NCI-H1417 (cell line): ENCODE measurements at regions not wholly inside any gene's neighbourhood (a gene's known extent, or its start where the extent isn't known, plus 50 kb on each side); places are given as distances from the start of the nearest gene placed in this dataset.

Experiments used
- DNase-seq, 3 experiments: peaks; one replicate each; lab custom pipeline; 2025; lab: John Stamatoyannopoulos, UW

GRCh38 chr2:118322406-118322805 is 234.1 kb downstream of the INSIG2 start:
- DNase-seq = no peak

GRCh38 chr2:118321432-118322105 is 233.3 kb downstream of the INSIG2 start:
- peak in 2 of 3 experiments; percentile 41 to 82 for DNase-seq

- DNase-seq = no peak
Measured at GRCh38 chr2:118320658-118321057, 232.4 kb downstream of the INSIG2 start.

GRCh38 chr2:118320196-118320595 is 231.9 kb downstream of the INSIG2 start:
- DNase-seq = no peak

- DNase-seq = no peak
Measured at GRCh38 chr2:118319271-118319684, 231.0 kb downstream of the INSIG2 start.

GRCh38 chr2:118315606-118316005 is 227.3 kb downstream of the INSIG2 start:
- DNase-seq = no peak

- peak in 1 of 3 experiments; percentile 9 for DNase-seq
Measured at GRCh38 chr2:118312969-118313756, 224.9 kb downstream of the INSIG2 start.

GRCh38 chr2:118310681-118311429 is 222.6 kb downstream of the INSIG2 start:
- no peak for DNase-seq

- no peak for DNase-seq
Measured at GRCh38 chr2:118309946-118310680, 221.8 kb downstream of the INSIG2 start.

- no peak for DNase-seq
Measured at GRCh38 chr2:118309257-118309945, 221.1 kb downstream of the INSIG2 start.

- DNase-seq = no peak
Measured at GRCh38 chr2:118307864-118308263, 219.6 kb downstream of the INSIG2 start.

- DNase-seq = no peak
Measured at GRCh38 chr2:118301248-118301647, 213.0 kb downstream of the INSIG2 start.

GRCh38 chr2:118300832-118301231 is 212.6 kb downstream of the INSIG2 start:
- DNase-seq = no peak

GRCh38 chr2:118296663-118297062 is 208.4 kb downstream of the INSIG2 start:
- DNase-seq = no peak

GRCh38 chr2:118295592-118296390 is 207.5 kb downstream of the INSIG2 start:
- DNase-seq = no peak

GRCh38 chr2:118294063-118294462 is 205.8 kb downstream of the INSIG2 start:
- DNase-seq = no peak

- DNase-seq = no peak
Measured at GRCh38 chr2:118292991-118293390, 204.7 kb downstream of the INSIG2 start.

GRCh38 chr2:118291251-118291880 is 203.1 kb downstream of the INSIG2 start:
- DNase-seq = no peak

- no peak for DNase-seq
Measured at GRCh38 chr2:118290411-118291250, 202.4 kb downstream of the INSIG2 start.
